HG03139 (cell line): ENCODE measurements at regions not wholly inside any gene's neighbourhood (a gene's known extent, or its start where the extent isn't known, plus 50 kb on each side); places are given as distances from the start of the nearest gene placed in this dataset.

ENCODE experiments used
- ATAC-seq: cut with Tn5 transposase; IDR thresholded peaks from one replicate; pipeline ENCODE4 v1.9.1; 2021; ENCODE audit not compliant: unreplicated experiment

DNA sequence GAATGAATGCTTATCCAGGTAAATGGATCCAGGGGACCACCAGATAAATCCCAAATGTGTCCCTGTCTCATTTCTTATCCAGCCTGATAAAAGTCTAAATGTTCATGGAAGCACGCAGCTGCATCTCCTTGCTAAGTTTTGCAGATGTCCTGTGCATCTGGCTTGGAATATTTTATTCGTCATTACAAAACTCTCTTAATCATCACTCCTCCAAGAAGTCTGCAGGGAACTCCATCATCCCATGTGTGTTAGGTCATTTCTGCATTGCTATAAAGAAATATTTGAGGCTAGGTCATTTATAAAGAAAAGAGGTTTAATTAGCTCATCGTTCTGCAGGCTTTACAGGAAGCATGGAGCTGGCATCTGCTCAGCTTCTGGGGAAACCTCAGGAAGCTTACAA, 297.2 kb downstream of the HS3ST1 start:
- no peak for ATAC-seq

DNA sequence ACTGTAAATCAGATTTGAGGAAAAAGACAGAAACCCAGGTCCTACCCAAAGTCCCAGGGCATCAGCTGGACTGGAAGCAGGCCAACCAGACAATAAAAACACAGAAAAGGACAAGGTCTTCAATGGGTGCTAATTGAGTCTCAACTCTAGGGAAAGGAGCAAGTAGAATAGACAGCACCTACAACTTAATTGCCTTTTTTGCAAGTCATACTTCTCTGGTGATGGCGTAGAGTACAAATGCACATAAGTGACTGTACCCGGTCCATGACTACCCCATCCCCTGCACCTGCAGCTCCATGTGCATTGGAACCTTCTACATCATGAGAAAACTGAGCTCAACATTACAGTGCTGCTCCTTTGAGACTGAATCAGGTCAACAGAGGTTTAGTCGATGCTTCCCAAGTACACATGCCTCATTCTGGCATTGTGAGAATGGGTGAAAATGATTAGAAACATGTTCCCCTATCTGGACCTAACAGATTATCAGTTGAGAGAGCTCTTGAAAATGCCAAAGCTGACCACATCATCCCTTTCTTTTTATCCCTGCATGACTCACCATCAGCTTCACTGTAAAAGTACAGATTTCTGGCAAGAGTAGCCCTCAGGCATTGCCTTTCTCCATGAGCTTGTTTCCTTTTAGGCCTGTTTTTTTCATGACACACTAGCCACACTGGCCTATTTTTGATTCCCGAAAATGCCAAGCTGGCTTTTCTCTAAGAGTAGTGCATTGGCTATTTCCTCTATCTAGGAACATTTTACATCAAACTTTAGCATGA, 298.3 kb downstream of the HS3ST1 start:
- ATAC-seq: no peak

DNA sequence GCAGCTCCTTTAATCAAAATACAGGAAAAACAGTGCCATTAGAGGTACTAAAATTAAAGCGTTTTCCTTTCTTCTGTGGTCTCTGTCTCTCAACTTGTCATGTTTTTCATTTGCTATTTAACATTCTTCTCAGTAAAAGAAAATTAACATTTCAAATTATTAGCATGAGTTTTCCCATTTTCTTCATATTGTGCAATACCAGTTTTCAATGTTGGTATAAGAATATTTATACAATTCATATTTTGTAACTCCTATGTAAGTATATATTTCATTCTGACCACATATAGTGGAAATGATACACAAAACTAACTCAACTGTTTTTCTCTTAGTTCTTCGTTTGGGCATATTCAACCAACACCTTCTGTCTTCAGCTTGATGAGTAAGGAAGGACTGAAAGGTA, 308.3 kb downstream of the HS3ST1 start:
- no peak for ATAC-seq

DNA sequence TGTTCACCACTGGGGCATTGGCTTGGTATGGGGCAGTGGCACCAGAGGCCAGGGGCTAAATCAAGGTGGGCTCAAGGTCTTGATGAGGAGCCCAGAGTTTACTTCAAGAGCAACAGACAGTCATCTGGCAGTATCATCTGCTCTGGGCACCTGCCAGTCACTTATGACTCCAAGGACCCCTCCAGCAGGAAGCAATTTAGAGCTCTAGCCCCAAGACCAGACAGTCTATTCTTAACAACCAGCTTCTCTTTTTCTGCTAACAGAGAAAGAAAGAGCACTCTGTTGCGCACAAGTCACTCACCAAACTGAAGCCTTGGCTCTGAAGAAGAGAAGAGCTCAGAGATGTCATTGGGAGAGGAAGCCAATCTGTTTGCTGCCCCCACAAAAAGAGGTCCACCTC, 309.2 kb downstream of the HS3ST1 start:
- no peak for ATAC-seq

DNA sequence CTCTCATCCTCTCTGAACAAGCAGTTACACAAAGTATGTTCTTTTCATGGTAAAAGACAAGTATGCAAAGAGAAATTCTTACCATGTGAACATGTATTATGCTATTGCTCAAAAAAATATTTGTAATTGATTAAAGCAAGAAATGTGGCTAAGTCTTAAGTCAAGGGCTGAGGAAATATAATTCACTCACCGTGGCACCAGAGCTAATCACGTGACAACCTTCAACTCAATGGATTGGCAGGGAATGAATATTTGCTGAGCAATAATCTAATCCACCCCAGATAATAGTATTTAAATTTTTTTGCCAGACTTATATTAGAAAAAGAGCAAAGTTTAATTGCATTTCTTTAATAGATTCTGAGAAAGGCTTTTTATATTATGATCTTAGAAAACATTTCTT, 310.2 kb downstream of the HS3ST1 start:
- no peak for ATAC-seq

DNA sequence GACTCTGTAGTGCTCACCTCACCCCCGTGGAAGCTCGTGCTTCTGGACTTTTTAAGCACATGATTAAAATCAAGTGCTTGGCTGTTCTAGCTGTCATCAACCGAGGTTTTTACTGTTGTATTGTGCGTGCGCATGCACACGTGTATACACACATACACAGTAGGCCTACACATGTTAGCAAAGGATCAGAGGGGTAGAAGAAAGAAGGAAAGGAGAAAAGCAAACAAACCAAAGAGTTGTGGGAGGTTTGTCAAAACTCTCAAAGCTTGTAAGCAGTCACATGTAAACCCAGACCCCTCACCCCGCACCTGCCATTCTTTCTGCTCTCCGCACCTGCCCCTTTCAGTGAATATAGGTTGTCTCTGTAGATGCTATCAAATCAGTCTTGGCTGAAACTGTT, 311.8 kb downstream of the HS3ST1 start:
- no peak for ATAC-seq

DNA sequence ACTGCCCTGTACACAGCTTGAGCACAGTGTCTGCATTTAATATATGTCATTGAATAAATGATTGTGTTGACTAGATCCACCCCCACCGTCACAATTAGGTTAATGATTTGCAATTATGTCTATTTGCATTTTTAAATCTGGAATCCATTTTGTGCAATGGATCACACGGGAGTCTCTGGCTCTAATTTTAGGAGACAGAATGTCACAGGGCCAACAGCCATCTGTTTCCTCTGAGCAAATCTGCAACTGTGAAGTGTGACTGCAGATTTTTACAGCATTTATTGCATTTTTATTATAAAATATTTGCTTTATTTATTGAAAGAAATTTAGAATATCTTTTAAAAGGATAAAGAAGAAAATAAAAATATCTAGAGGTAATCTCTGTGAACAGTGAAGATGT, 316.8 kb downstream of the HS3ST1 start:
- ATAC-seq: no peak

DNA sequence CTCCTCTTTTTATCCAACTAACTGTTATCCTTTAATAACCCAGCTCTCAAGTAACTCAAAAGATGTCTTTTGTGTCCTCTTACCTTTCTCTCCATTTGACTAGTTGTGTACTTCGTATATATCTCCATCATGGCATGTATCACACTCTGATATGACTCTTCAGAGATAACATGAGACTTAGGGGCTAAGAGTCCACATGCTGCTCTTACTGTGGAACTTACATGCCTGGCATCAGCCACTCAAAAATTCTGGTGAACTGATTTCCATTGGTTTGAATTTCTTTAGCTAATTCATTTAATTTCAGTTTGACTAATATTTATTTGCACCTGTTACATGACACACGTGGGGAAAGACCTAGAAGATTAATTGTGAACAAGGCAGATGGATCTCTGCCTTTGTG, 317.3 kb downstream of the HS3ST1 start:
- ATAC-seq: no peak

DNA sequence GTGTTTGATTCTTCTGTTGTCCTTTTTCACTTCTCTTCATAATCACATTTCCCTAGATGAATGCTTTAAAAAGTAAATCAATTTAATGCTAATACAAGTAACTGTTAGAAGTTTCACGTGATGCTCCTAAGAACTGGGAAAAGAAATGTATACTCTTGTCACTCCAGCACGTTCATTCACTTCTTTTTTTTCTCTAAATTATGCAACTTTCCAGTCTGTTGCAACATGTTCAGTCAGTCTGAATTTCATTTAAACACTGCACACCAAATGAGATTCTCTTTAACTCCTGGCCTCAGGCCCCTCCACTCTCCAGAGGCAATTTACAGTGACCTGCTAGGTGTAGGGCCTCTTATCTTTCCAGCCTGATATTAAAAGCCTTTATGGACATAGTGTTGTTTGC, 321.9 kb downstream of the HS3ST1 start:
- ATAC-seq: no peak

DNA sequence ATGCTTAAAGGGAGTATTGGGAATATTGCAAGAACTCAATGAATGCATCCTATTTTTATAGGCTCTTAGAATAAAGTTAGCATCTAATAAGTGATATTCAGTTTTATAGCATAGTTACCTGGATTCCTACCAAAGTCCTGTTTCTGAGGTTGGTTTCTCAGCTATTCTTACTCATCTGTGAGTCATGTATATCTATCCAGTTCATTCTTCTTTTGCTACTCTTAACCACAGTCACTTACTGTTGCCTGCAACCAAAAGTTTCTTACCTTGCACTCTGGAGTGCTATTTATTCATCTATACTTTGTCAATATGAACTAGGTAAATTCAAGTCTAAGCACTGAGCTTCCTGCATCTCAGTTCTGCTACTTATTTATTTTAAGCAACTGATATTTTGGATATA, 322.5 kb downstream of the HS3ST1 start:
- ATAC-seq: no peak

DNA sequence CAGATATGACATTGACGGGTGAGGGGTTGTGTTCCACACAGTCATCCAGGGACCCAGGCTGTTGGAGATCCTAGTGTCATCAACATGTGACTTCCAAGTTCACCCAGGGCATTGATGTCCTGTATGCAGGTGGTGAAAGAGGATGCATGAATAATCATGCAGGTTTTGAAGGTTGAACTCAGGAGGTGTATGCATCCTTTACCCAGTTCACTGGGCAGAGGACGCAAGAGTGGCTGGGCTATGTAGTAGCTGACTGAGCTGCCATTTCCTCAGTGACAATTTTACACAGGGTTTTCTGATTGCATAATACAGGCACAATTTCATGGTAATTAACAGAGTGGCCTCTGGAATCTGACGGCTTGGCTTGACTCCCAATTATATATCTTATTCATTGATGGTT, 323.0 kb downstream of the HS3ST1 start:
- no peak for ATAC-seq

DNA sequence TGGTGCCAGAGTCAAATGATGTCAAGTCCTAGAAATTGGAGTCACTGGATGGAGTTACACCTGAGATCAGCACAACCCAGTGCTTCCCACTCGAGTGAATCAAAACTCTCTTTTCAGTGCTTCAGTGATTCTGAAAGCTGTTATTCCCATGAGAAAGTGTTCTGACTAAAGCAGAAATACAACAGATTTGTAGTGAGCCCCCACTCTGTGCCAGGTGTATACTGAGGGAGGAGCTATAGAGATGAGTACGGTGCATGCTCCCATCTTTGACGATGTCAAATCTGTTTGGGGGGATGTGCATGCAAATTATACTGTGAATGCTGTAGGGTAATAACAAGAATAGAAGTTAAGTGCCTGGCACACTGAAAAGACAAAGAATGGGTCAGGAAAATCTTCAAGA, 330.2 kb downstream of the HS3ST1 start:
- no peak for ATAC-seq

DNA sequence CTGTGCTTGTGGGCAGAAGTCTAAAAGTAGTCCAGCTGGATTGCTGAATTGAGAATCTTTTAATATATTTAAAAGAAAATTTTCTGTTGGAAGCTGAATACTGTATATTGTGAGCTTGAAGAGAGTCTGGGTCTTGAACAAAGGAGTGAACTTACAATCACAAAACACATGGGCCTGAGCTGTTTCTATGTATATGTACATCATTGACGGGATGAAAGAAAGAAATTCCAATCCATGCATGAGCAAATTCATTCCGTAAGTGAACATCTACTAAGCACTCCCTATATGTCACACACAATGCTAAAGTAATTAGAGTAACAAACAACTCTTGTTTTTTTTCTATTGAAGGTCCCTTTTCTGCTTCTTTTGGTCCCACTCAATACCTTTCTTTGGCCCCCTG, 331.0 kb downstream of the HS3ST1 start:
- ATAC-seq: no peak

DNA sequence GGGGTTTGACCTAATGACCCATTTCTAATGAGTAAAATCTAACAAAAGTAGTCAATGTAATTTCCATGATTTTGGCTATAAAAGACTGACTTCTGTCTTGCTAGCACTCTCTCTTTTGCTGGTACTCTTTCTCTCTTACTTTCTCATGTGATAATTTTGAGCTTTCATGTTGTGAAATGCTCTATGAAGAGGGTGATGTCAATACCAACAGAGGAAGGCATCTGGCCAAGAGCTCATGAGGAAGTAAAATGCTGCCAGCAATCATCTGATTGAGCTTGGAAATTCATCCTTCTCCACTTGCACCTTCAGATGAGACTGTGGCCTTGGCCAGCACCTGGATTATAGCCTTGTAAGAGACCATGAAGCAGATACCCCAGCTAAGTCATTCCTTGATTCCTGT, 347.7 kb downstream of the HS3ST1 start:
- ATAC-seq: no peak

DNA sequence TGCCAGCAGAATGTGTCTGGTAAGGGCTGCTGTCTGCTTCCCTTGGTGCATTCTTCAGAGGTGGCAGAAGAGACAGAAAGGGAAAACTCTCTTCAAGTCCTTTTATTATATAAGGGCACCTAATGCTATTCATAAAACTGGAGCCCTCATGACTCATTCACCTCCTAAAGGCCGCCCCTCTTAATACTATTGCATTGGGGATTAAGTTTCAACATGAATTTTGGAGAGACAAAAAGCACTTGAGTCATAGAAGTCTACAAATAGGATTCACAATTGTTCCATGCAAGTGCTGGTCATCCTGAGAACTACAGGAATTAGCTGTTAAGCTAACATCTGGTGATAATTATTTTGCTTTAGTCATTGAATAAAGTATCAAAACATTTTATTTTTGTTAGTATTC, 349.5 kb downstream of the HS3ST1 start:
- ATAC-seq: no peak

DNA sequence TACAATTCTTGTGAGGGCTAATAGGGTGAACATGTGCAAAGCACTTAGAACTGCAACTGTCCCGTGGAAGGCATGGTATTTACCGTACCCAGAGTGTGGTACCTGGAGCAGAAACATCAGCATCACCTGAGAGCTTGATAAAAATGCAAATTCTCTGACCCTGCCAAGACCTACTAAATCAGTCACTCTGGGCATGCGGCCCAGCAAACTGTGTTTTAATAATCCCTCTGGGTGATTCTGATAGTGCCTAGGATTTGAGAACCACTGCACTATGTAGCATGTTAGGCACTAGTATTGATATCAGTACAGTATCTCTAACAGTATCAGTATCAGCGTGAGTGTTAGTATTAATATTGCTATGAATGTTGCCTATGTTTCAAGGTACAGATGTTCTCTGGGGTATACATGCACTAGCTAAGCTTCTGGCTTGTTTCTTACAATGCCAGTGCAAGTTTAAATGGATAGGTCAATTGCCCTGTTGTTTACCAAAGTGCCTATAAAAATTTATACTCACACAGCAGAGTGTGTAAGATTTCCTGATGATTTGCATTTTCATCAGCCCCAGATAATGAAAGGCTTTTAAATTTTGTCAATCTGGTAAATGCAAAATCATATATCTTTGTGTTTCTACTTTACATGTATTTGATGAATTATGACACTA, 354.0 kb downstream of the HS3ST1 start:
- ATAC-seq: no peak

DNA sequence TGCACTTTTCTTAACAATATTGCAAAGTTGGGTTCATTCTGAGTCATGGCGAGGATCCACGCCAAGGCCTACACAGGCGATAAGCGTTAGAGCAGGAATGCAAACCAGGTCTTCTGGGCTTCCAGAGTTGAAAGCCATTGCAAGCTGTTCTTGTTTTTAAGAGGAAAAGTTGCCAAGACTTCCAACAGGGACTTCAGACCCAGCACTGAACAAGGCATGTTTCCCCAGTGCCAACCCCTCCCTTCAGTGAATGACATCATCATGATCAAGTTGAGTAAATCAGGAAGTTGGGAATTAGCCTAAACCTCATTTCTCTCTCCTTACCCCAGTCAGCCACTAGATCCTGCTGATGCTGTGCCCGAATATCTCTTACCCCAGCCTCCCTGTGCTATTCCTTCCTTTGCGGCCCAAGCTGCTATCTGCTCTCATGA, 355.1 kb downstream of the HS3ST1 start:
- no peak for ATAC-seq

DNA sequence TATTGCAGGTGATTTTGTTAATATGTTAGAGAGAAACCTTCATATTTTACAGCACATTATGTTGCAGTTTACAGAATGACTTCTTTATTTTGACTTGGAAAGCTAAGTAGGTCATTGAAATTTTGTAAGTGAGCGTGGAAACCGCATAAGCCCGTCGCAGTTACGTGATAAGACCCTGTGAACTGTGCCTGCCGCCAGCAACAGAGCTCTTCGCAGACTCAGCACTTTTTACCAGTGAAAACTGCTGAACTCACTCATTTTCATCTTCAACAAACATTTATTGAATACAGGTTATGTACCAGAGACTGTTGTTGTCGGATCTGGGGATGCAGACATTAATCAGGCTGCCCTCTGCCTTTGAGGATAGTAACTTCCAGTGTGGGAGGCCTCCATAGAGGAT, 355.7 kb downstream of the HS3ST1 start:
- ATAC-seq: no peak

DNA sequence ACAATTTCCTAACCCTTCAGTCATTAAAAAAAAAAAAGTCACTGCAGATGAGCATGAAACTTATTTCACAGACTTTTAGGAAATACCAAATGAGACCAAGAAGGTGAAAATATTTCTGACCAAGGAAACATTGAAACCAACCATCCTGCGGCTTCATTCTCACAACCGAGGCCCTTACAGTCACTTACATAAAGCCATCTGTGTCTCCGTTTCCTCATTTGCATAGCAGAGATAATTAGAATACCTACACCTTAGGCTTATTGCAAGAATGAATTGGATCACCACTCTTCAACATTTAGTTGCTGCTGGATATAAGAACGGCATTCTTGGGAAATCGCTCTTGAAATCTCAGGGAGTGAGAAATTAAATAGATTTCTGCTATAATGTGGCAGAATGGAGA, 356.2 kb downstream of the HS3ST1 start:
- no peak for ATAC-seq

DNA sequence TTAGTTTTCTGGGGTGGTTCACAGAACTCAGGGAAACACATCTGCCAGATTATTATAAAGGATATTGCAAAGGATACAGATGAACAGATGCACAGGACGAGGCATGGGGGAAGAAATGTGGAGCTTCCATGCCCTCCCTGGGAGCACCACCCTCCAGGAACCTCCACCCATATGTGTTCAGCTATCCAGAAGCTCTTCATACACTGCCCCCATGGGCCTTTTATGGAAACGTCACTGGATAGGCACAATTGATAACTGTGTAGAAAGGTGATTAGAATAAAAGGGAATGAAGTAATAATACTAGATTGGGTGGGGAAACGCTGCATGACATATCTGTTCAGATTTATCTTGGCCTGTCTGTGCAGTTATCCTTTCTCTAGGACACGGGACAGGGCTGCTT, 357.9 kb downstream of the HS3ST1 start:
- ATAC-seq: no peak

DNA sequence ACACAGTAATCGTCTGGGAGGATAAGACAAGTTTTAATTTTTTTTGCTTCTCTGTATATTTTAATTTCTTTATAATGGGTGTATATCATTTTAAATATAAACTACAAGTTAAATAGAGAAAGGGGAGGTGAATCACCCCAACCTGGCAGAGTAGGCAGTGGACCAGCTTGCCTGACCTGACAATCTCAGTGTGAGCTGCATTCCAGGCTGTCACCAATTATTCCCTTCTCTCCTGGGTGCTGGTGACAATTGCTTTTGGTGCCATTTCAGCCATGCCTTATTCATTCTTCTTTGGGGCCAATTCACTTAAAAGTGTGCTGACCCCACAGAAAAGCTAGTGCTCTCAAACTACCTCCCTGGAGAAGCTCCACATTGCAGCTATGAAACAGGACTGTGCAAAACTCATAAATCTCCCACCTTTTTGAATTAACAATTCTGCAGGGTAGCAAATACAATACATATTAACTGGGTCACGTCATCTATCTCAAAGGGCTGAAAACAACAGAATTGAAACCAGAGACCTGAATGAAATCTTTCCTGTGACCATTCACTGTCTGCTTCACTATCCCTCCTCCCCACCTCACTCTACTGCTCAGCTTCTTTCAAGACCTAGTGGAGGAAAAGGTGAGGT, 359.0 kb downstream of the HS3ST1 start:
- ATAC-seq: no peak

DNA sequence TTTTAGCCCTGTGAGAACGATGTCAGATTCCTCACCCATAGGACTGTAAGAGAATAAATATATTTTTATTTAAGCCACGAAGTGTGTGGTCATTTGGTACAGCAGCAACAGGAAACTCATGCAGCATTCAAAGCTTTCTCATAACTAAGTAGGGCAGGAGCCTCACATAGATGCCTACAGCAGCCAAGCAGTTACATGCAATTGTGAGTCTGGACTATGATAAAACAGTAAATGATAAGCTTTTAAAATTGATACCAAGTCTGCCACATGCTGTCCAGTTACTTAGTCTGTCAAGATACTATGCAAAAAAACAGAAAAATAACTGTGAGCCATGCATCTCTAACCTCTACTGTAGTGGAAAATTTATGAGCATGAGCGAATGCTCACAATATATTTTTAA, 359.6 kb downstream of the HS3ST1 start:
- ATAC-seq: no peak
